ENCODE measurements at regions not wholly inside any gene's neighbourhood (a gene's known extent, or its start where the extent isn't known, plus 50 kb on each side); places are given as distances from the start of the nearest gene placed in this dataset.

DNA sequence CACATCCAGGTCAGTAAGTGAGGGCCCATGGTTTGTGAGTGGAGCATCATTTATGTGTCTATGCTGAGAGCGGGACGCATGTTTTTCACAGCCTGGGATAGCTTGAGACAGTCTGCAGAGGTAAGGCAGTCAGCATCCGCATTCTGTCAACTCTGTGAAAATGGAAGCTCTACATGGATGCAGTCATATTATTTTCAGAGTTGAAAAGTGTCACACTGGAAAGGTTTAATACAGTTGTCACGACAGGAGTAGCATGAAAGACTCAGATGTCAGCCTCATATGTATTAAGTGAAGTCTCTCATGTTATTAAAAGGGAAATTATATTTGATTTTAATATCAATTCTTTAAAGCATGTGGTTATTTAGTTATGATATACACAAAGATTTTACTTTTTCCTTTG lies 436.9 kb upstream of the GYPC start:
- Histone ChIP-seq H3K9ac (ENCODE audit: insufficient read depth, low read depth, low read length) (no peak overlapping the region), H3K27ac (ENCODE audit: extremely low read length, insufficient read depth, low read length) (no peak overlapping the region), H3K27me3 (ENCODE audit: control insufficient read depth in 1 of 2, insufficient read depth in 2 of 2, low read length in 2 of 2) (no peaks in the 10 kb centered on the region), H3K36me3 (replicated peaks in 1 of 2; ENCODE audit: control insufficient read depth in 1 of 2, insufficient read depth in 2 of 2, low read length in 2 of 2) (no peaks in the 10 kb centered on the region), H2AFZ (ENCODE audit: low read length) (no peak overlapping the region), H4K20me1 (ENCODE audit: insufficient read depth, low read length) (no peaks in the 10 kb centered on the region), H3K4me1 (ENCODE audit: insufficient read depth, low read length) (no peaks in the 10 kb centered on the region), H3K4me2 (ENCODE audit: low read depth, low read length) (no peak overlapping the region), H3K9me3 (ENCODE audit: low read length) (no peaks in the 10 kb centered on the region), H3K4me3 (replicated peaks in 1 of 3; ENCODE audit: insufficient read depth in 1 of 3, low read depth in 2 of 3, low read length in 3 of 3) (no peak overlapping the region), H3K79me2 (ENCODE audit: insufficient read depth, low read length) (no peaks in the 10 kb centered on the region)
- intact Hi-C loops (cut with micrococcal nuclease; ENCODE audit: unreplicated experiment) (no loop called here), in situ Hi-C loops (cut with HindIII; ENCODE audit: extremely low pct_ligation_motif_present, low pct_unique_long_range_greater_than_20kb) (no loop called here)
- no TSS peak for BruUV-seq (replicated peaks)
- TF ChIP-seq, protein P1, sequence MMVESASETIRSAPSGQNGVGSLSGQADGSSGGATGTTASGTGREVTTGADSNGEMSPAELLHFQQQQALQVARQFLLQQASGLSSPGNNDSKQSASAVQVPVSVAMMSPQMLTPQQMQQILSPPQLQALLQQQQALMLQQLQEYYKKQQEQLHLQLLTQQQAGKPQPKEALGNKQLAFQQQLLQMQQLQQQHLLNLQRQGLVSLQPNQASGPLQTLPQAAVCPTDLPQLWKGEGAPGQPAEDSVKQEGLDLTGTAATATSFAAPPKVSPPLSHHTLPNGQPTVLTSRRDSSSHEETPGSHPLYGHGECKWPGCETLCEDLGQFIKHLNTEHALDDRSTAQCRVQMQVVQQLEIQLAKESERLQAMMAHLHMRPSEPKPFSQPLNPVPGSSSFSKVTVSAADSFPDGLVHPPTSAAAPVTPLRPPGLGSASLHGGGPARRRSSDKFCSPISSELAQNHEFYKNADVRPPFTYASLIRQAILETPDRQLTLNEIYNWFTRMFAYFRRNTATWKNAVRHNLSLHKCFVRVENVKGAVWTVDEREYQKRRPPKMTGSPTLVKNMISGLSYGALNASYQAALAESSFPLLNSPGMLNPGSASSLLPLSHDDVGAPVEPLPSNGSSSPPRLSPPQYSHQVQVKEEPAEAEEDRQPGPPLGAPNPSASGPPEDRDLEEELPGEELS (CRISPR knock-in tag; IDR thresholded peaks at IDR 0.05) = no peak
- TF ChIP-seq ZNF549 (CRISPR knock-in tag; IDR thresholded peaks at IDR 0.05) (no peak), ZNF616 (CRISPR knock-in tag; IDR thresholded peaks at IDR 0.05; ENCODE audit: low read depth) (no peak), HOXD1 (CRISPR knock-in tag; IDR thresholded peaks at IDR 0.05) (no peak)
- ATAC-seq = no peak
- POLR2A ChIA-PET = no interaction called here
- no peak for DNase-seq (ENCODE audit: low spot score)
- 66% methylated on average over 4 of the region's 4 CpGs for WGBS (ENCODE audit: low lambda C conversion rate)
- no peak for FAIRE-seq
- CTCF ChIA-PET (ENCODE audit: low intra/inter-chr PET ratio, low total read pairs) = no interaction called here

DNA sequence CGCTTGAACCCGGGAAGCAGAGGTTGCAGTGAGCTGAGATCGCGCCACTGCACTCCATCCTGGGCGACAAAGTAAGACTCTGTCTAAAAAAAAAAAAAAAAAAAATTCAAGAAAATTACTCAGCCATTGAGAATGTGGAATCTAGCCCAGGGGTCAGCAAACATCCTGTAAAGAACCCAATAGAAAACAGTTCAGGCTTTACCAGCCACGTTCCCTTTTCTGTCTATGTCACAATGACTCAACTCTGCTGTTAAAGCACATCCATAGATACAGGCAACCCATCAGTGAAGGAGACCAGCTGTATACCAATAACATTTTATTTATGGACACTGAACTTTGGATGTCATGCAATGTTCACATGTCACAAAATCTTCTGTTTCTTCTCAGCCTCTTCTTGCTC lies 435.6 kb upstream of the GYPC start:
- H3K4me1 ChIP-seq (ENCODE audit: insufficient read depth, low read length) = no peaks in the 10 kb centered on the region
- in situ Hi-C loops (cut with HindIII; ENCODE audit: extremely low pct_ligation_motif_present, low pct_unique_long_range_greater_than_20kb) (no loop called here), intact Hi-C loops (cut with micrococcal nuclease; ENCODE audit: unreplicated experiment) (no loop called here)
- H3K27ac ChIP-seq (ENCODE audit: extremely low read length, insufficient read depth, low read length) = no peak overlapping the region
- H3K4me3 ChIP-seq (replicated peaks in 1 of 3; ENCODE audit: insufficient read depth in 1 of 3, low read depth in 2 of 3, low read length in 3 of 3) = no peak overlapping the region
- H3K4me2 ChIP-seq (ENCODE audit: low read depth, low read length) = no peak overlapping the region
- CTCF ChIA-PET (ENCODE audit: low intra/inter-chr PET ratio, low total read pairs) = no interaction called here
- no peak for DNase-seq (ENCODE audit: low spot score)
- no peak overlapping the region for H3K9ac ChIP-seq (ENCODE audit: insufficient read depth, low read depth, low read length)
- POLR2A ChIA-PET = no interaction called here
- no peaks in the 10 kb centered on the region for H3K79me2 ChIP-seq (ENCODE audit: insufficient read depth, low read length)
- no peak for ATAC-seq
- no peak for FAIRE-seq
- WGBS (ENCODE audit: low lambda C conversion rate) = 44% methylated on average over 6 of the region's 6 CpGs
- no peaks in the 10 kb centered on the region for H3K9me3 ChIP-seq (ENCODE audit: low read length)
- H3K27me3 ChIP-seq (ENCODE audit: control insufficient read depth in 1 of 2, insufficient read depth in 2 of 2, low read length in 2 of 2) = no peaks in the 10 kb centered on the region
- no peaks in the 10 kb centered on the region for H3K36me3 ChIP-seq (replicated peaks in 1 of 2; ENCODE audit: control insufficient read depth in 1 of 2, insufficient read depth in 2 of 2, low read length in 2 of 2)
- no peak overlapping the region for H2AFZ ChIP-seq (ENCODE audit: low read length)
- no peaks in the 10 kb centered on the region for H4K20me1 ChIP-seq (ENCODE audit: insufficient read depth, low read length)
- BruUV-seq (replicated peaks) = no TSS peak
- TF ChIP-seq ZNF570 (CRISPR knock-in tag; IDR thresholded peaks at IDR 0.05; ENCODE audit: borderline replicate concordance) (no peak), YEATS4 (CRISPR knock-in tag; IDR thresholded peaks at IDR 0.05; ENCODE audit: borderline replicate concordance) (no peak), ZNF629 (CRISPR knock-in tag; conservative IDR thresholded peaks at IDR 0.05) (no peak), RBAK (CRISPR knock-in tag; IDR thresholded peaks at IDR 0.05) (no peak), ZNF383 (CRISPR knock-in tag; IDR thresholded peaks at IDR 0.05; ENCODE audit: borderline replicate concordance) (no peak)
- TF ChIP-seq, protein P2, sequence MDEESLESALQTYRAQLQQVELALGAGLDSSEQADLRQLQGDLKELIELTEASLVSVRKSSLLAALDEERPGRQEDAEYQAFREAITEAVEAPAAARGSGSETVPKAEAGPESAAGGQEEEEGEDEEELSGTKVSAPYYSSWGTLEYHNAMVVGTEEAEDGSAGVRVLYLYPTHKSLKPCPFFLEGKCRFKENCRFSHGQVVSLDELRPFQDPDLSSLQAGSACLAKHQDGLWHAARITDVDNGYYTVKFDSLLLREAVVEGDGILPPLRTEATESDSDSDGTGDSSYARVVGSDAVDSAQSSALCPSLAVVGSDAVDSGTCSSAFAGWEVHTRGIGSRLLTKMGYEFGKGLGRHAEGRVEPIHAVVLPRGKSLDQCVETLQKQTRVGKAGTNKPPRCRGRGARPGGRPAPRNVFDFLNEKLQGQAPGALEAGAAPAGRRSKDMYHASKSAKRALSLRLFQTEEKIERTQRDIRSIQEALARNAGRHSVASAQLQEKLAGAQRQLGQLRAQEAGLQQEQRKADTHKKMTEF (CRISPR knock-in tag; IDR thresholded peaks at IDR 0.05) = no peak
- TF ChIP-seq, protein P3, sequence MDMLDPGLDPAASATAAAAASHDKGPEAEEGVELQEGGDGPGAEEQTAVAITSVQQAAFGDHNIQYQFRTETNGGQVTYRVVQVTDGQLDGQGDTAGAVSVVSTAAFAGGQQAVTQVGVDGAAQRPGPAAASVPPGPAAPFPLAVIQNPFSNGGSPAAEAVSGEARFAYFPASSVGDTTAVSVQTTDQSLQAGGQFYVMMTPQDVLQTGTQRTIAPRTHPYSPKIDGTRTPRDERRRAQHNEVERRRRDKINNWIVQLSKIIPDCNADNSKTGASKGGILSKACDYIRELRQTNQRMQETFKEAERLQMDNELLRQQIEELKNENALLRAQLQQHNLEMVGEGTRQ (IDR thresholded peaks at IDR 0.05; ENCODE audit: low read depth, low read length) = no peak
- TF ChIP-seq, protein P3 (CRISPR knock-in tag; IDR thresholded peaks at IDR 0.05; ENCODE audit: borderline replicate concordance) = no peak
- TF ChIP-seq, protein P4, sequence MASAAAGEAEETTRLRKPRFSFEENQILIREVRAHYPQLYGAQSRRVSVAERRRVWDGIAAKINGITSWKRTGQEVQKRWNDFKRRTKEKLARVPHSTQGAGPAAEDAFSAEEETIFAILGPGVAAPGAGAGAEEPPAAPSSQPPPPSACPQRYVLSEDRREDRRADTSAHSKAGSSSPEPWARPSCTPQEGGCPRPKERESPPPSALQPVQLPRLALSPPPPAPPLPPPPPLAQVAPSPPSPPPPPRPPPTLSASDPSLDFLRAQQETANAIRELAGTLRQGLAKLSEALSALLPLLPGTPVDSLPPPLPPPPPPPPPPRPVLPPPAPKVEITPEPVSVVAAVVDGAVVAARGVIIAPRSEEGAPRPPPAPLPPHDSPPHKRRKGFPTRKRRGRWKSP (CRISPR knock-in tag; IDR thresholded peaks at IDR 0.05) = no peak

Data from HepG2 (cell line).